GM21576 (cell line): ENCODE measurements at regions not wholly inside any gene's neighbourhood (a gene's known extent, or its start where the extent isn't known, plus 50 kb on each side); places are given as distances from the start of the nearest gene placed in this dataset.

Experiments used
- ATAC-seq: cut with Tn5 transposase; IDR thresholded peaks from one replicate; pipeline ENCODE4 v1.9.1; 2021; ENCODE audit warnings: mild to moderate bottlenecking, moderate library complexity; ENCODE audit not compliant: unreplicated experiment

DNA sequence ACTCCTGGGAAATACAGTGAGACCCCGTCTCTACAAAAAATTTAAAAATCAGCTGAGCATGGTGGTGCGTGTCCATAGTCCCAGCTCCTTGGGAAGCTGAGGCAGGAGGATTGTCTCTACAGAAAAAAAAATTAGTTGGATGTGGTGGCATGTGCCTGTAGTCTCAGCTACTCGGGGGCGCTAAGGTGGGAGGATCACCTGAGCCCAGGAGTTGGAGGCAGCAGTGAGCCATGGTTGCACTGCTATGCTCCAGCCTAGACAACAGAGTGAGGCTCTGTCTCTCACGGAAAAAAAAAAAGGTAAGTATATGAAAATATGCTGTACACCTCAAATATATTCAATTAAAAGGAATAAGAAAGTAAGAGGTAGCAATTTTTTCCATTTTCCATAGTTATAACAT lies 92.5 kb upstream of the TGIF1 start:
- ATAC-seq: no peak

DNA sequence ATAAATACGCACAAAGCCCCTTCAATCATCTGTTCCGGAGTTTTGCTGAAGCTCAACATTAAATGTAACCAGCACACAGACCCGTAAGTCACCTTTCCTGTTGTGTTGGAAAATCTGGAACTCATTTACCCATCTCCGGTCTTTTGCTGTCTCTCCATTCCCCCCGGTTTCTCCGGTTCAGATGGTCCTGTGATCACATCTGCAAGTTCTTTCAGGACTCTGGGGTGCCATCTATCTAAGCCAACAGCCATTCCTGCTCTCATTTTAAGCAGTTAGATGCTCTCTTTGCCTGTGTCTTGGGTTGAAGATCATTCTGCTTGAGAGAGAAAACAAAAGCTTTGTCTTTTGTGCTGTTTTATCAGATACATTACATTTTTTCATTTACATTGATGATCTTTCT lies 91.7 kb upstream of the TGIF1 start:
- no peak for ATAC-seq

DNA sequence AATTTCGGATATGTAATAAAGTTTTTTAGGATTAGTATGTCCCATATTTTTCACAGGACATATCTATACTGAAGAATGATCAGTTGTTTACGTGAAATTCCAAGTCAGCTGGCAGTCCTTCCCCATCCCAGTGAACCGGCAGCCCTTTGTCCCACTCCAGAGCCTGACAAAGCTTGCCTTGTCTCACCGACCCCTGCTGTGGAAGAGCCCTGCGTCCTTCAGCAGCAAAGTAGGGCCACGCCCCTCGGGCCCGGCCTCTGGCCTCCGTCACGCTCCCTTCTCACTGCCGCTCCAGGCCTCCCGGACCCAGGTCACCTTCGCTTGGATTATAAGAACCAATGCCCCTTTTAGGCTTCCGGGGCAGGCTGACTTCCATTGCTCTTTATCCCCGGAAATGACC lies 89.8 kb upstream of the TGIF1 start:
- ATAC-seq: no peak

DNA sequence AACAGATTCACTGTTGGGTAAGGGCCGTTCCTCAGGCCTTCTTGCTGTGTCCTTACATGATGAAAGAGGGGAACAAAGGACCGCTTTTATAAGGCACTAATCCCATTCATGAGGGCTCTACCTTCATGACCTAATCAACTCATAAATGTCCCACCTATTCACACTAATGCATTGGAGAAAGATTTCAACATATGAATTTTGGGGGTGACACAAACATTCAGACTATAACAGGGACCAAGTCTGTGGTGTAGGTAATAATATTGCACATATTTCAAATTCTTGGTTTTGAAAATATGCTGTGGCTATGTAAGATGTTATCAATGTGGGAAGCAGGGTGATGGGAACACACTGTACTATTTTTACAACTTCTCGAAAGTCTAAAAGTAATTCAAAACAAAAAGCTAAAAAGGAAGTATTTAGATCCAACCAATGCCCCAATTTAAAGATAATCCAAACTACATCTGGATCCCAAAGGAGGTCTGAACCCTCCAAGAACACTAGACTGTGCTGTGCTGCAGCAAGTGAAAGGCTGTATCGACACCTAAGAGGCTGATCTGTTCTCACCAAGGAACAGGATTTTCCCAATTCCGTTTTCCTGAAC lies 82.4 kb upstream of the TGIF1 start:
- no peak for ATAC-seq

DNA sequence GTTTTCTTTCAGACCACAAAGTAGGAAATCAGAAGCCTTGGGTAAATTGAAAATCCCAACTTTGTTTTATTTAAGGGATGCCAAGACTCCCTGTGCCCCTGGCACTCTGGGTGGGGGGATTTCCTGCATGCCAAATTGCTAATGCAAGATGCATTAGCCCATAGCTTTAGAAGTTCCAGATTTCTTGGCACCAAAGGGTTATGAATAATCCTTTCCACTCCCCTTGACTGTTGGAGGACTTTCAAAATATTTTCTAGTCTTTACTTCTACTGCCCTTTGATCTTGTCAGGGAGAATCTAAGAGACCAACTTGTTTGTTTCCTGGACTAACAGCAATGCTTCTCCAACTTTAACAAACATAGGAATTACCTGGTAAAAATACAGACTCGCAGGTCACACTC lies 81.8 kb upstream of the TGIF1 start:
- ATAC-seq: no peak

DNA sequence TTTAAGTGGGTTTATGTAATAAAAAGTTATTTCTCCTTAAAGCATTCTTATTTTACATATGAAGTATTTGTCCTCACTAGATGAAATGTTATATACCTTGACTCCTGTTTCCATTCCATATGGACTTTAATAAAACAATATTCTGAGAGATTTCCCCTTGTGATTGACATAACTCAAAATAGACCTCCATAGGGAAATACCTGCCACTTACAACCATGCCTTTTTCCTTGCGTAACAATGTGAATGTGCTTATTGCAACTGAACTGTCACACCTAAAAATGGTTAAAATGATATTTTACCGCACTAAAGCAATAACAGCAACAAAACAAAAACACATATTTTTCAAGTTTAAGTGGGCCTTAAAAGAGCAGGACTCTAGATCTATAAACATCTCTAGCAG lies 70.3 kb upstream of the TGIF1 start:
- no peak for ATAC-seq

DNA sequence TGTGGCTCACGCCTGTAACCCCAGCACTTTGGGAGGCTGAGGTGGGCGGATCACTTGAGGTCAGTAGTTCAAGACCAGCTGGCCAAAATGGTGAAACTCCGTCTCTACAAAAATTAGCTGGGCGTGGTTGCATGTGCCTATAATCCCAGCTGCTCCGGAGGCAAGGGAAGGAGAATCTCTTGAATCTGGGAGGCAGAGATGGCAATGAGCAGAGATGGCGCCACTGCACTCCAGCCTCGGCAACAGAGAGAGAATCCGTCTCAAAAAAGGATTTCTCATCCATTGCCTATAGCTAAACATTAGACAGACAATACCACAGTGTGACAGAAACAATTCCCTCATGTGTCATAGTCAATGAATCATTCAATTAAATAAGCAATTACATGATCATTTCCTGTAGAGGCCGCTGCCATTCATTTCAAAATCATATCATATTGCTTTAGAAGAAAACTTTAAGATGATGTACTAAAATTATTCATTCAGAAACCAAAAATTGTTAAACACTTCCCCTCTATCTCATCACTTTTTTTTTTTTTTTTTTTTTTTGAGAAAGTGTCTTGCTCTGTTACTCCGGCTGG lies 69.5 kb upstream of the TGIF1 start:
- no peak for ATAC-seq

DNA sequence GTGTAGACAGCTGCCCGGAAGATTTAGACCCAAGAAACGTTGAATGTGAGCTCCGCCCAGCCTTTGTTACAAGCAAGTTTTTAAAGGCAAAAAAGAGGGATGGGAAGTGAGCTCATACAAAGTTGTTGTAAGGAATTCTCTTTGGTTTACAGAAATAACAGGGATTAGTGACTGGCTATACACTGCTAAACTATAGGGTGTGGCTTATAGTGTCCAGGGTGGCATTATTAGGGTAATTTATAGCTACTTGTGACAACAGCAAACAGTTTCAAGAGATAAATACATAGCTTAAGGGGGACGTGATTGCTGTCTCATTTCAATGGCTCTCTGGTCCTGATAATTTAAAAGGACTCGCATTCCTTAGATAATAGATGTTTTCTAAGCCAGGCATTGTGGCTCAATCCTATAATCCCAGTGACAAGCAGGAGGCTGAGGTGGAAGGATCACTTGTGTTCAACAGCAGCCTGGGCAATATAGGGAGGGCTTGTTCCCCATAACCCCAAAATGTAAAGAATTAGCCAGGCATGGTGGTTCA lies 66.5 kb upstream of the TGIF1 start:
- ATAC-seq: no peak

DNA sequence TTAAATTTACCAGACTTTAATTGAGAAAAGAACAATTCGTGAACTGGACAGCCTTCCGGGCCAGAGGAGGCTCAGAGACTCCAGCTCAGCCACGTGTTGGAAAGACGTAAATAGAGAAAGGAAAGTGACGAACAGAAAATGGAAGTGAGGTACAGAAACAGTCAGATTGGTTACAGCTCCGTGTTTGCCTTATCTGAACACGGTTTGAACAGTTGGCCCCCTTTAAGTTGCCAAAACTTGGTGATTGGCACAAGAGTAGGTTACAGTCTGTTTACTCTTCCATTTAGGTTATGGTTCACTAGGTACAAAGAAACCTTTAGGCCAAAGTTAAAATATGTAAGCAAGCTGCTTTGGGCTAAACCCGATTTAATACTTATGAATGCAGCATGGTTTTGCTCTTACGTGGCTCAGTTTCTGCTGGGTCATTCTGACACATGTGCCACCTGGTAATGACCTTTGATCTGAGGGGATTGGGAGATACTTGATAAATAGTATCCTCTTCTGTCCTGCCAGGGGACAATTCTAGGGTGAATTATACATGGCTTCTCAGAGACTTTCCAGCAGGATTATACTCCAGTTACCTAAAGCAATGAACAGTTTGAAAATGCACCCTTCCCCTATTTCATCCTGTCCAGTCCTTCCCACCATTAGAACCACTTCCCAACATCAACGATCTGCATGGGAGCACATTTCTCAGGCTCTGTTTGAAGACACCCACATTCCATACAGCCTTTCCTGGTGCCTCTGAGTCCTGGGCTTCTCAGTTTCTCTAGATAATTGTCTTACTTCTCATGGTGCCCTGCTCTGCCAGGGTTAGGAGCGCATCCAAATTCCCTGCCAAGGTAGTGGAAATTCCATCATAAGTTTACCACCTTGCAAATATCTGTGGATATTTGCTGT lies 65.1 kb upstream of the TGIF1 start:
- peak; percentile 83 for ATAC-seq

DNA sequence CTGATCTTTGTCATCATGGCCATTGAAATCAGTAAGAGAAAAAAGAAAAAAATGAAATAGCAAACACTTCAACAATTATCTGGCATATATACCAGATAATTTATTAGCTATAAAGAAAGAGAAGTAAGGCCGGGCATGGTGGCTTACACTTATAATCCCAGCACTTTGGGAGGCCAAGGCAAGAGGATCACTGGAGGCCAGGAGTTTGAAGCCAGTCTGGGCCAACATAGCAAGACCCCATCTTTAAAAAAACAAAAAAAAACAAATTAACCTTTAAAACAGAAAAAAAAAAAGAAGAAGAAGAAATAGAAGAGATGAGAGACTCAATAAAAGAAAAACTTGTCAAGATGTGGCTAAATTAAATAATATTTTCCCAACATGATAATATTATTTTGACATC lies 61.6 kb upstream of the TGIF1 start:
- no peak for ATAC-seq

DNA sequence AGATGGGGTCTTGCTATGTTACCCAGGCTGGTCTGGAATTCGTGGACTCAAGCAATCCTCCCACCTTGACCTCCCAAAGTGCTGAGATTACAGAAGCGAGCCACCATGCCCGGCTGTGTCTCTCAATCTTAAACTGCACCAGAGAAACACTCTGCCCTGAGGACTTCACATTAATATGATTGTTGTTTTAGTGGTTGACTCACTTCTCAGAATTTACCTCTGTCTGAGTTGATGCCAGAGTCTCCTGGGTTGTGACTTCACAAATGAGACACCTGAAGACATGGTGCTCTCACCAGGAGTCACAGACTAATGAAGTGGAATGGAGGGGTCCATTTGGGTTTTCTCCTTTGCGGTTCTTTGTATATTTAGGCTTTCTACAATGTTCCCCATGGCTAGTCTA lies 61.0 kb upstream of the TGIF1 start:
- no peak for ATAC-seq

DNA sequence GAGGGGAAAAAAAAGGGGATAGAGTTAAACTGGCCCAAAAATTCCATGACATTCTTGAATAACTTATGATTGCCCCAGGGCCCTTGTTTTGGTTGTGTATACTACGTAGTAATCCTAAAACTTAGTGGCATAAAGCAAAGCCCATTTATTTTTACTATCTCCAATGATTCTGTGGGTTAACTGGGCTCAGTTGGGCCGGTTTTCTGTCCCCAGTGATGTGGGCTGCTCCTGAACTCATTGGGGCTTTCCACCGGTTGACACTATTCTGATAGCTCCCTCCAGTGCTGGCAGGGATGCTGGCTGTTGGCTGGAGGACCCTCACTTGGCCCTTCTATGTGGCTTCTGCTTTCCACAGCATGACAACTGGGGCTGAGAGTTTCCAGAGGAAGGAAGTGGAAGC lies 60.0 kb upstream of the TGIF1 start:
- ATAC-seq: no peak

DNA sequence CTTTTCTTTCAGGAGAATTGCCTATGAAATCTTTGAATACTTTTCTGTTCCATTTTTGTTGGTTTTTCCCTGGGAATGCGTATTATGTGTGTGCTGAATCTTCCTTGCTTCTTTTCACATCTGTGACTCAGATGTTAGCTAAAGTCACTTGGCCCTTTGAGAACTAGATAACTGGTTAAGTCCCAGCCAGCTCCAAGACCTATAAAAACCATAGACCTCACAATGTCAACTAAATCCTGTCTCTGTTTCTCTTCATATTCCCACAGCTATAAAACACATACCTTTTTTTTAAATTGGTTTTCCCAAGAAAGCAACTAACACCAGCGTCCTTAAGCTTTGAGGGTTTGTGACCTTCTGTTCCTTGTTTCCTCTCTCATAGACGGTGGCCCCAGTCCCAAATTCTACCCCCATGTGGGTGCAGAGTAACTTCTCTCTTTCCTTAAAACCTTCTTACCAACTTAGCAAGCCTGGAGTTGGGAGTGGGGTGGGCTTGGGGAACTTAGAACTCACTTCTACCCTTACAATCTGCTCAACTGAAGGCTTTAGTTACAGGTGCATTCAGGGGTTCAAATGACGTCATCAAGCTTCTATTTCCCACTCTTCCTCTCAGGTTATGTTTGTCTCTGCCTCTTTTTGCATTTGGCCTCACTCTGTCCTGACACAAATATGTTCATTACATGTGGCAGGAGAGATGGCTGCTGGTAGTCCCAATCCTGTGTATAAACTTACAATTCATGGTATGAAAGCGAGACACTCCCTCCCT lies 58.1 kb upstream of the TGIF1 start:
- ATAC-seq: no peak

DNA sequence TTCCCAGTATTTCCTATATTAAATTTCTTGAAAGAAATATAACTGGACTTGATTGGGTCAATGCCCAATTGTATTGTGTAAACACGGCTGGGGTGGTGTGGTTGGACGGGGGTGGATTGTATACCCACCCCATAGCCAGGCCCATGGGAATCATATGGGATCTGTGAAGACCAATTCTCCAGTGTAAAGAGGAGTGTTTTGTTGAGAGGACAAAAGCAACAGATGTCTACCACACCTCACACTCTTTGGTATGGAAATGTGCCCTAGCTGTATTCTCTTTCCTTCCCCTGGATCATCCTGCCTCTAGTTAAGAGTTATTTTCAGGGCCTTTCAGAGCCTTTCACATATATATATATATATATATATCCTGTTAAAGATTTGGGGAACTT lies 57.5 kb upstream of the TGIF1 start:
- ATAC-seq: no peak

DNA sequence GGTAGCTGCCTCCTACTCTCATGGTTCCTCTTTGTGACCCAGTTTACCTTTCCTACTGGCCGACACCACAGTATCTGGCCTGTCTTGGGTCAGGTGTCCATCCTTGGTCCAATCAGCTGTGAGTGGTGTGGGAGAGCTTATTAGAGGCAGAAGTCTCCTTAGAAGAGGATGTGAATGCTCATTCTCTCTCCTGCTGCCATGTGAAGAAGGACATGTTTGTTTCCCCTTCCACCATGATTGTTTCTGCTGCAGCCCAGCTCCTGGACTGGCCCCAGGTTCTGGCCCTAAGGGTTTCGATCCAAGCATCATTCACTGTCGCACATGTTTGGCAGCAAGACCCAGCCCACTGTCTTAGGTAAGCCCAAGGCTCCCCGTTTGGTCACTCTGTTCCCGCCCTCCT lies 55.3 kb upstream of the TGIF1 start:
- ATAC-seq: no peak

DNA sequence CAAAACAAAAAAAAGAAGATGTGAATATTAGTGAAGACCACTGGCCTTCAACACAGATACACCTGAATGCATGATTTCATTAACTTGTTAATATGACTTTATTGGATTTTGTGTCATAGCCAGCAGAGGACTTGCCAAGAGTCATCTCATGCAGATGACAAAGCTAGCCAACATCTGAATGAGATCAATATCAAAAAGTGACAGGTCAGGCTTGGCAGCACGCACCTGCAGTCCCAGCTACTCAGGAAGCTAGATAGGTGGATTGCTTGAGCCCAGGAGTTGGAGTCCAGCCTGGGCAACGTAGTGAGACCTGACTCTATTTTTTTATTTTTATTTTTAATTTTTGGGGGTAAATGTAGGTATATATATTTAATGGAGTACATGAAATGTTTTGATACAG lies 54.5 kb upstream of the TGIF1 start:
- no peak for ATAC-seq

DNA sequence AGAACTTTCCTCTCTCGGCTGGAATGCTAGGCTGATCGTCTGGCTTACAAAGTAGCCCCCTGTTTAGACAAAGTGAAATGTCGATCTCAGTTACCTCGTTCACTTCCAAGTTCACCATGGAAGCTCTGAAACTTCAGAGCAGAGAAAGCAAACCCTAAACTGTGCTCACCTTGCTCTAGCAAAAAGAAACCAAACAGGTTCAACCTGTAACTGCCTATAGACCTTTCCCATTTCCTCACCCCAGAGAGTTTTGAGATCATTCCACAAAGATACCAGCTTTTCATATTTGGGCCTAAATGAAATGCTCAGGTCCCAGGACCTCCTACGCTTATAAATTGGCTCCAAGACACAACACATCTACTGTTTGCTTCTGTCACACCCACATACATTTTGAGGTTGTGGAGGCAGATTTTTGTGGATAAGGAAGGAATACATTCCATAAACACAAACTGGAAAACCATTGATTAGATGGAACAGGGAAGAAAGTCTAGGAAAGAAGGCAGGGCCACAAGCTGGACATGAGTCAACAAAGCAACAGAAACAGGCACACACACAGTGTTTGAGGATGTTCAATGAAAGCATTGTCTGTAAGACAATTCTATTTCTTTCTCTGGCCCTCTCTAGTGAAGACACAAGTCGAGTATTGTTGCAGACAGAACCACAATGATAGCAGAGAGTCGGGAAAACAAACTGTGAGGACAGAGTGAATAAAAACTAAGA lies 52.8 kb upstream of the TGIF1 start:
- ATAC-seq: no peak

DNA sequence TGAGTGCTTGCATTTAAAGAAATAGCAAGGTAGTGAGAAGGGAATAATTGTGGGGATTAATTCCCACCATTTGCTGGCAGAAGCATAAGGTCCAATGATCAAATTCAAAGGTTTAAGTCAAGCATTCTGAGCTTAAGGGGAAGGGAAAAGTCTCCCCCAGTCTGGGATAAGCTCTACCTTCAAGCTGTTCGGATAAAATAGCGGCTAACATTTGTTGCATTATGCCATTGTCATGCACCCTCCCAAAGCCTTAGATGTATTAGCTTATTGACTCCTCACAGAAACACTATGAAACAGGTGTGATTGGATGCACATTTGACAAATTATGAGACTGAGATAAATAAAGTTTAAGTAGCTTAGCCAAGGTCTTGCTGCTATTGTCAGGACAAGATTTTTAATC lies 52.2 kb upstream of the TGIF1 start:
- no peak for ATAC-seq
